ENCODE measurements at regions not wholly inside any gene's neighbourhood (a gene's known extent, or its start where the extent isn't known, plus 50 kb on each side); places are given as distances from the start of the nearest gene placed in this dataset.

GRCh38 chr10:112026438-112026837 is 157.1 kb downstream of the GPAM start:
- TF ChIP-seq POLR2A (IDR thresholded peaks at IDR 0.05) (no peak), EP300 (IDR thresholded peaks at IDR 0.05) (no peak), CTCF (IDR thresholded peaks at IDR 0.05) (no peak), POLR2AphosphoS5 (IDR thresholded peaks at IDR 0.05) (no peak)

All from sigmoid colon (tissue), 4 donors.